ENCODE measurements at regions not wholly inside any gene's neighbourhood (a gene's known extent, or its start where the extent isn't known, plus 50 kb on each side); places are given as distances from the start of the nearest gene placed in this dataset.

DNA sequence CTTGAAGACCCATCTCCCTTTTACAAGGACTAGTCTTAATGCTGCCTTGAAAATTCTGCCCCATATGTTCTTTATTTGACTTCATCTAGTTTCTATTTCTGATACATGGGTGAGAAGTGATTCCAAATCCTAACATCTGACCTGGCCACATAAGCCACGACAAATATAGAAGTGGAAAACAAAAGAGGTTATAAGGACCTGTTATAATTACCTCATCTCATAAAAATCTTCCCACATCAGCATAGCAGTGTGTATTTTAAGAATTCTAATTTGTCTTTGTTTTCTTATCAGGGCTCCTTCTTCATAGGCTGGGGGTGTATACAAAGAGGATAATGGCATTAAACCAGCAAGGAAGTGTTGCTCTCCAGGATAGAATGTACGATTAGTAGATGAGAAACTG lies 1007.4 kb downstream of the TTLL7 start:
- TF ChIP-seq, protein P1, sequence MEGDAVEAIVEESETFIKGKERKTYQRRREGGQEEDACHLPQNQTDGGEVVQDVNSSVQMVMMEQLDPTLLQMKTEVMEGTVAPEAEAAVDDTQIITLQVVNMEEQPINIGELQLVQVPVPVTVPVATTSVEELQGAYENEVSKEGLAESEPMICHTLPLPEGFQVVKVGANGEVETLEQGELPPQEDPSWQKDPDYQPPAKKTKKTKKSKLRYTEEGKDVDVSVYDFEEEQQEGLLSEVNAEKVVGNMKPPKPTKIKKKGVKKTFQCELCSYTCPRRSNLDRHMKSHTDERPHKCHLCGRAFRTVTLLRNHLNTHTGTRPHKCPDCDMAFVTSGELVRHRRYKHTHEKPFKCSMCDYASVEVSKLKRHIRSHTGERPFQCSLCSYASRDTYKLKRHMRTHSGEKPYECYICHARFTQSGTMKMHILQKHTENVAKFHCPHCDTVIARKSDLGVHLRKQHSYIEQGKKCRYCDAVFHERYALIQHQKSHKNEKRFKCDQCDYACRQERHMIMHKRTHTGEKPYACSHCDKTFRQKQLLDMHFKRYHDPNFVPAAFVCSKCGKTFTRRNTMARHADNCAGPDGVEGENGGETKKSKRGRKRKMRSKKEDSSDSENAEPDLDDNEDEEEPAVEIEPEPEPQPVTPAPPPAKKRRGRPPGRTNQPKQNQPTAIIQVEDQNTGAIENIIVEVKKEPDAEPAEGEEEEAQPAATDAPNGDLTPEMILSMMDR (IDR thresholded peaks at IDR 0.05) = no peak
- TF ChIP-seq POLR2A (IDR thresholded peaks at IDR 0.05) = no peak
- no peak for TF ChIP-seq EP300 (IDR thresholded peaks at IDR 0.05)
